Body of pancreas (tissue), 4 donors: ENCODE measurements at regions not wholly inside any gene's neighbourhood (a gene's known extent, or its start where the extent isn't known, plus 50 kb on each side); places are given as distances from the start of the nearest gene placed in this dataset.

Experiments used
- CTCF ChIP-seq, 7 experiments: fragments of 450-650 bp in 4 of 7; fragments of 200-600 bp in 3 of 7; sonication (generic) in 3 of 7; IDR thresholded peaks; one replicate each; pipeline ENCODE4 v1.5.1; 2016 to 2019; ENCODE audit warnings: antibody characterized with exemption in 7 of 7
- POLR2A ChIP-seq, 3 donors: fragments of 450-650 bp; IDR thresholded peaks; one replicate each; pipeline ENCODE4 v1.6.1; 2016; ENCODE audit warnings: antibody characterized with exemption in 3 of 3, mild to moderate bottlenecking in 2 of 3

- no peak for TF ChIP-seq POLR2A (IDR thresholded peaks at IDR 0.05)
- TF ChIP-seq CTCF (IDR thresholded peaks at IDR 0.05): no peak
Measured at GRCh38 chr4:35900286-35901243, 343.7 kb downstream of the ARAP2 start.
